ENCODE measurements at regions not wholly inside any gene's neighbourhood (a gene's known extent, or its start where the extent isn't known, plus 50 kb on each side); places are given as distances from the start of the nearest gene placed in this dataset.

- Histone ChIP-seq H3K27ac (ENCODE audit: low read depth in 2 of 2, low read length in 1 of 2) (no peak overlapping the region), H3K79me2 (ENCODE audit: insufficient read depth) (no peaks in the 10 kb centered on the region), H3K4me1 (ENCODE audit: control insufficient read depth in 1 of 2, insufficient read depth in 2 of 2, low read depth in 1 of 2, low read length in 1 of 2) (peaks cover 4 to 8% of the 10 kb centered on the region in 2 experiments; a peak in 2 of 4 replicates), H4K20me1 (ENCODE audit: insufficient read depth) (no peaks in the 10 kb centered on the region), H3K4me2 (no peak overlapping the region), H3K9me3 (no peaks in the 10 kb centered on the region), H3K9ac (no peak overlapping the region), H3F3A (replicated peaks; ENCODE audit: insufficient read depth) (no peaks in the 10 kb centered on the region), H3K9me2 (no peaks in the 10 kb centered on the region), H3K4me3 (ENCODE audit: low read depth in 2 of 2, low read length in 1 of 2) (no peak overlapping the region), H3K27me3 (ENCODE audit: insufficient read depth) (no peaks in the 10 kb centered on the region), H3K36me3 (replicated peaks in 1 of 2; ENCODE audit: control insufficient read depth in 1 of 2, insufficient read depth in 2 of 2, low read length in 1 of 2) (no peaks in the 10 kb centered on the region), H2AFZ (ENCODE audit: low read depth) (no peak overlapping the region)
- CTCF ChIA-PET, result no interaction called here
- no peak for DNase-seq
- TF ChIP-seq NFIC (IDR thresholded peaks at IDR 0.05; ENCODE audit: borderline replicate concordance) (no peak), TEAD4 (IDR thresholded peaks at IDR 0.05; ENCODE audit: borderline replicate concordance, insufficient read depth) (no peak), TAF1 (IDR thresholded peaks at IDR 0.05; ENCODE audit: borderline replicate concordance, low read depth, low read length) (no peak), GABPA (IDR thresholded peaks at IDR 0.05; ENCODE audit: low read depth) (no peak), RCOR1 (IDR thresholded peaks at IDR 0.05; ENCODE audit: low read length) (no peak), JUND (IDR thresholded peaks at IDR 0.05) (no peak), USF1 (IDR thresholded peaks at IDR 0.05; ENCODE audit: borderline replicate concordance, low read depth) (no peak), NRF1 (IDR thresholded peaks at IDR 0.05; ENCODE audit: low read depth, low read length) (no peak), GATA2 (CRISPR knock-in tag; IDR thresholded peaks at IDR 0.05) (no peak), SIN3A (IDR thresholded peaks at IDR 0.05; ENCODE audit: borderline replicate concordance, low read depth, low read length) (no peak)
- 85% methylated on average over 5 of the region's 5 CpGs for whole genome bisulfite sequencing (ENCODE audit: low lambda C conversion rate)
- POLR2A ChIA-PET, result no interaction called here
These were observed 146.9 kb upstream of the DUSP10 start for GRCh38 chr1:221888801-221889200.

- Histone ChIP-seq H2AFZ (ENCODE audit: low read depth) (no peak overlapping the region), H3K4me3 (ENCODE audit: low read depth in 2 of 2, low read length in 1 of 2) (no peak overlapping the region), H3K9me2 (no peaks in the 10 kb centered on the region), H3K79me2 (ENCODE audit: insufficient read depth) (no peaks in the 10 kb centered on the region), H3K27me3 (ENCODE audit: insufficient read depth) (no peaks in the 10 kb centered on the region), H3K9me3 (no peaks in the 10 kb centered on the region), H4K20me1 (ENCODE audit: insufficient read depth) (no peaks in the 10 kb centered on the region), H3K36me3 (replicated peaks in 1 of 2; ENCODE audit: control insufficient read depth in 1 of 2, insufficient read depth in 2 of 2, low read length in 1 of 2) (no peaks in the 10 kb centered on the region), H3K4me1 (ENCODE audit: control insufficient read depth in 1 of 2, insufficient read depth in 2 of 2, low read depth in 1 of 2, low read length in 1 of 2) (peaks cover 4 to 8% of the 10 kb centered on the region in 2 experiments; a peak in 2 of 4 replicates), H3K4me2 (no peak overlapping the region), H3K9ac (no peak overlapping the region), H3K27ac (ENCODE audit: low read depth in 2 of 2, low read length in 1 of 2) (no peak overlapping the region), H3F3A (replicated peaks; ENCODE audit: insufficient read depth) (no peaks in the 10 kb centered on the region)
- TF ChIP-seq MXI1 (IDR thresholded peaks at IDR 0.05; ENCODE audit: low read depth, low read length) (no peak), RXRA (IDR thresholded peaks at IDR 0.05; ENCODE audit: borderline replicate concordance, low read depth) (no peak), NFIC (IDR thresholded peaks at IDR 0.05; ENCODE audit: borderline replicate concordance) (no peak), TEAD4 (IDR thresholded peaks at IDR 0.05; ENCODE audit: borderline replicate concordance, insufficient read depth) (no peak), NRF1 (IDR thresholded peaks at IDR 0.05; ENCODE audit: low read depth, low read length) (no peak), POLR2AphosphoS5 (IDR thresholded peaks at IDR 0.05; ENCODE audit: low read depth, low read length) (no peak), SMC3 (IDR thresholded peaks at IDR 0.05; ENCODE audit: low read depth, low read length) (no peak), EP300 (IDR thresholded peaks at IDR 0.05; ENCODE audit: borderline replicate concordance in 1 of 2, low read depth in 1 of 2, low read length in 1 of 2) (no peak), CHD2 (IDR thresholded peaks at IDR 0.05; ENCODE audit: low read length, partially characterized antibody) (no peak)
- POLR2A ChIA-PET, result no interaction called here
- no peak for DNase-seq
- WGBS (ENCODE audit: low lambda C conversion rate), result 95% methylated on average over 11 of the region's 11 CpGs
- CTCF ChIA-PET, result no interaction called here
These were observed 146.3 kb upstream of the DUSP10 start for GRCh38 chr1:221888218-221888617.
